ENCODE measurements at regions not wholly inside any gene's neighbourhood (a gene's known extent, or its start where the extent isn't known, plus 50 kb on each side); places are given as distances from the start of the nearest gene placed in this dataset.

DNA sequence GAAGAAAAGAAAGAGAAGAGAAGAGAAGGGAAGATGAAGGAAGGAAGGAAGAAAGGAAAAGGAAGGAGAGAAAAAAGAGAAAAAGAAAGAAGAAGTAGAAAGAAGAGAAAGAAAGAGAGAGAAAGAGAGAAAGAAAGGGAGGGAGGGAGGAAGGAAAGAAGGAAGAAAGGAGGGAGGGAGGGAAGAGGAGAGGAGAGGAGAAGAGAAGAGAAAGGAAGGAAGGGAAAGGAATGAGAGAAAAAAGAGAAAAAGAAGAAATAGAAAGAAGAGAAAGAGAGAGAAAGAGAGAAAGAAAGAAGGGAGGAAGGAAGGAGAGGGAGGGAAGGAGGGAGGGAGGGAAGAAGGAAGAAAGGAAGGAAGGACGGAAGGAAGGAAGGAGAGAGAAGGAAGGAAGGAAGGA lies 217.9 kb upstream of the POU1F1 start:
- TF ChIP-seq EZH2 (optimal IDR thresholded peaks at IDR 0.05; ENCODE audit: low read depth, low read length): no peak
- TF ChIP-seq, protein P1, sequence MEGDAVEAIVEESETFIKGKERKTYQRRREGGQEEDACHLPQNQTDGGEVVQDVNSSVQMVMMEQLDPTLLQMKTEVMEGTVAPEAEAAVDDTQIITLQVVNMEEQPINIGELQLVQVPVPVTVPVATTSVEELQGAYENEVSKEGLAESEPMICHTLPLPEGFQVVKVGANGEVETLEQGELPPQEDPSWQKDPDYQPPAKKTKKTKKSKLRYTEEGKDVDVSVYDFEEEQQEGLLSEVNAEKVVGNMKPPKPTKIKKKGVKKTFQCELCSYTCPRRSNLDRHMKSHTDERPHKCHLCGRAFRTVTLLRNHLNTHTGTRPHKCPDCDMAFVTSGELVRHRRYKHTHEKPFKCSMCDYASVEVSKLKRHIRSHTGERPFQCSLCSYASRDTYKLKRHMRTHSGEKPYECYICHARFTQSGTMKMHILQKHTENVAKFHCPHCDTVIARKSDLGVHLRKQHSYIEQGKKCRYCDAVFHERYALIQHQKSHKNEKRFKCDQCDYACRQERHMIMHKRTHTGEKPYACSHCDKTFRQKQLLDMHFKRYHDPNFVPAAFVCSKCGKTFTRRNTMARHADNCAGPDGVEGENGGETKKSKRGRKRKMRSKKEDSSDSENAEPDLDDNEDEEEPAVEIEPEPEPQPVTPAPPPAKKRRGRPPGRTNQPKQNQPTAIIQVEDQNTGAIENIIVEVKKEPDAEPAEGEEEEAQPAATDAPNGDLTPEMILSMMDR (IDR thresholded peaks at IDR 0.05; ENCODE audit: low read length): no peak
- no peak for TF ChIP-seq EZH2phosphoT487 (IDR thresholded peaks at IDR 0.05; ENCODE audit: low read length)
